Esophagus squamous epithelium (tissue), 4 donors: ENCODE measurements at regions not wholly inside any gene's neighbourhood (a gene's known extent, or its start where the extent isn't known, plus 50 kb on each side); places are given as distances from the start of the nearest gene placed in this dataset.

Source experiments
- CTCF ChIP-seq, 6 experiments: fragments of 450-650 bp in 4 of 6; fragments of 200-600 bp in 2 of 6; sonication (generic) in 2 of 6; IDR thresholded peaks; one replicate each; pipeline ENCODE4 v1.5.1; 2016 to 2019; ENCODE audit warnings: antibody characterized with exemption in 6 of 6, mild to moderate bottlenecking in 4 of 6, moderate library complexity in 4 of 6
- POLR2A ChIP-seq, 4 donors: fragments of 450-650 bp; IDR thresholded peaks; one replicate each; pipeline ENCODE4 v1.6.1; 2017; ENCODE audit warnings: antibody characterized with exemption in 4 of 4, mild to moderate bottlenecking in 4 of 4, moderate library complexity in 3 of 4

- TF ChIP-seq CTCF (IDR thresholded peaks at IDR 0.05) (no peak), POLR2A (IDR thresholded peaks at IDR 0.05) (no peak)
Observed at GRCh38 chr2:205909184-205909572, 176.8 kb downstream of the INO80D start.
